ENCODE measurements at regions not wholly inside any gene's neighbourhood (a gene's known extent, or its start where the extent isn't known, plus 50 kb on each side); places are given as distances from the start of the nearest gene placed in this dataset.
"Not testable (repeated sequence)": the region's sequence is repeated elsewhere in the genome, so short reads cannot be mapped to it uniquely, and the experiment has no call there.

DNA sequence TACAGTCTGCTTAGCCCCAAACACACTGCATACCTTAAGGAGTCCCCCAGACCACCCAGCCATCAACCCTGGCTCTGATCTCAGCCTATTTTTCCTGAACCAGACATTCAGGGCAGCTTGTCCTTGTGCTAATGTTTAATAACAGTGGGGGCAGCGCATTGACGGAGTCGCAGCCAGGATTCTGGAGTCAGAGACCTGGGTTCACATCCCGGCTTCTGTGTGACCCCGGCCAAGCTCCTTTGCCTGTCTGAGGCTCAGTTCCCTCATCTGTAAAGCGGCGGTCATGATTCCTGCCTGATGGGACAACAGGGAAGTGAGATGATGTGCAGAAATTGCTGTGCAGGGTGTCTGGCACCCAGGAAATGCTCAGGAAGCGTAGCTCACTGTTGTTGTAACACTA lies 63.1 kb downstream of the MATN1 start:
- DNase-seq (ENCODE audit: low spot score), result no peak

GRCh38 chr1:30659702-30660101 lies 63.7 kb downstream of the MATN1 start:
- DNase-seq (ENCODE audit: low spot score), result no peak

- DNase-seq (ENCODE audit: low spot score), result not testable (repeated sequence)
Observed at GRCh38 chr1:30658375-30658774, 65.0 kb downstream of the MATN1 start.

DNA sequence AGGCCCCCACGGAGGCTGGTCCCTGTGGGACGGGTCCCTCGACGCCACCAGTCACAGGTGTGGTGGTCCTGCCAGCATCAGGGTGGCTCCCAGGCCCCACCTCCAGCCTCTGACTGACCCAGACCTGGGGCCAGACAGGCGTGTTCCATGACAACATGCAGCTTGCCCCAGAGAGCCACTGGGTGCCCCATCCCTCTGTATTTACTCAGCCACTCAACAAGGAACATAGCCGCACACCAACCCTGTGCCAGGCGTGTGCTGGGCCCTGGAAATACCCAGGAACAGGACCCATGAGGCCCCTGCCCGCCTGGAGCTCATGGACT lies 65.4 kb downstream of the MATN1 start:
- DNase-seq (ENCODE audit: low spot score), result no peak

DNA sequence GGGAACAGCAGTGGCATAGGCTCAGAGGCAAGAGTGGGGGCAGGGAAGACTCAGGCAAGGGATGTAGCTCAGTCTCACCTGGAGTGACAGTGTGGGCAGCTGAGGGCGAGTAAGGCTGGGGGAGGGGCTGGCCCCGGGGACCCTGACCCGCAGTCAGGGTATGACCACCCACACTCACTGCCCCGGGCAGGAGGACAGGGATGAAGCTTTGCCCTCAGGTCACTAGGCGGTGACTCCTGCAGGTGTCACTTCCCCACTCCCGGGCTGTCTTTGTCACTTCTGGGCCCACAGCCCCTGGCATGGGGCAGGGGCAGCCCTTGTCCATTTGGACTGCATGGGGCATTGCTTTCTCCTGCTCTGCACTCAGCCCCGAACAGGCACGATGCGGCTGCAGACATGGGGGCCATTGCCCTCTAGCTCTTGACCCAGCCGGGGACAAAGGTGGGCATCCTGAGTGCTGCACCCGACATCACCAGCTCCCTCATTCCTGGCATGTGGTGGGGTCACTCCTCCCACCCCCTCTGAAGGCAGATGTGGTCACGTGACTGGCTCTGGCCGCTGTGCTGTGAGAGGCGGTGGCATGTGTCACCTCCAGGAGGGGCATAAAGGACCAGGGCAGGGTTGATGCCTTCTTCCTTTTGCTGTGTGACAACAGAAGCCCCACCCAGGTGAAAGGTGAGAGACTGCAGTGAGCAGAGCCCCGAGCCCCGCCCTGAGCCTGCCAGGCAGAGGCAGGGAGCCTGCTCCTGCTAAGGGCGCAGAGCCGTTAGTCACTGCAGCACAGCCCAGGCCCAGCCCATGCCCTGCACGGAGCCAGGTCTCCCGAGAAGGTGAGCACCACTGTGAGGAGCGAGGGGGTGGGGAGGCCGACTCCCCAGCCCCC lies 66.0 kb downstream of the MATN1 start:
- no peak for DNase-seq (ENCODE audit: low spot score)

DNA sequence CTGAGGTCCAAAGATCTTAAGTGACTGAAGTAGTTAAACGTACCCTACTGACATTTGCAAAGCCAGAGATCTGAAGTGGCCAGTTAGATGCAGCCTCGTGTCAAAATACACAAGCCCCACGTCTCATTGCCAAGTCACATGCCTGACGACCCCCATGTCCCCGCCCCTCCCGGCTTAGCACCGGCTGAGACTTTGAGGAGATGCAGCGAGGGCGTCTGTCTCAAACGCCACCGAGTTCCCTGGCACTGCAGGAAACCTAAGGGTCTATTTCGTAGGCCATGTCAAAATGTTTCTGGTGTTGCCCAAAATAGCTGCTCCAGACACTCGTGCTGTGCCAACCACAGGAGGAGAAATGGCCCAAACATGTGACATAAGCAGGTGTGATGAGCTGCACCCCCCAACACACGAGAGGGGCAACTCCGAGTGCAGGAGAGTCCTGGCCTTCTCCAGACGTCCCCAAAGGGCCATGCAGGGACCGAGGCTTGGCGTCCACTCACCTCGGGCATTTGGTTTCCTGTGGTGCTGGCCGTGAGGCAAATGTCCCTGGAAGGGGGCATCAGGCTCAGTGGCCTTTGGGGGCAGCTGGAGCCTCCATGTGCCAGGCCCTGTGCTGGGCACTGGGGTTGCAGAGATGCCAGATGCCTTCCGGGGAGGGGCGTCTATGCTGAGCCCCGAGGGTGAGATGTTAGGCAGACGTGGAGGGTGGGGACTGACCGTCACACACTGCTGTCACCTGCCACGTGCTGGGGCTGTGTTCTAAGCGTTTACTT lies 67.0 kb downstream of the MATN1 start:
- no peak for DNase-seq (ENCODE audit: low spot score)

- no peak for DNase-seq (ENCODE audit: low spot score)
Observed at GRCh38 chr1:30655672-30656071, 67.7 kb downstream of the MATN1 start.

GRCh38 chr1:30654188-30654587 lies 69.2 kb downstream of the MATN1 start:
- DNase-seq (ENCODE audit: low spot score), result no peak

DNA sequence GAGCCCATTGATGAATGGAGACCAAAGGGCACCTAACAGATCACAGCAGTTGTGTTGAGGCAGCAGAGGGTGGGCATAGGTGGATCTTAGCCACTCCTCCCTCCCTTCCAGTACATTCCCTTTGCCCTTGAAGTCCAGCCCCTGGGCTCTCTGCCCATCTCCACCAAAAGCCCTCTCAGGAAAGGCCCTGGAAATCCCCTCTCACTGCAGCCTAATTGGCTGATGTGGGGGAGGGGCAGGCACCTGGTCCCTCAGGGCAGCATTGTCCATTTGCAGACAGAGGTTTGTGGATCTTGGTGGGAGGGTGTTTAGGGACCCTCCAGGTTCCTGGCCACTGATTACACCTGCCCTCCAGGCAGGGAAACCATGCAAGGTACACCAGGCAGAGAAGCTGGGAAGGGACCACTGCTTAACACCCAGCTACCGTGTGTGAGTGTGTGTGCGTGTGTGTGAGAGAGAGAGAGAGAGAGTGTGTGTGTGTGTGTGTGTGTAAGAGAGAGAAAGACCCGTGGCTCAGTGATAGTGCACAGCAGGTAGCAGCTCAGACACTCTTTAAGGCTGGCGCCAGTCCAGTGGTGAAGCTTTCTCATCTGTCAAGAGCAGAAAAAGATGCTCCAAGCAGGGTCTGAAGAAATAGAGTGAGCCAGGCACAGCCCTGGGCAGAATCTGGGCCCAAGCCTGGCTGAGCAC lies 71.1 kb downstream of the MATN1 start:
- no peak for DNase-seq (ENCODE audit: low spot score)

- not testable (repeated sequence) for DNase-seq (ENCODE audit: low spot score)
Observed at GRCh38 chr1:30651395-30651794, 72.0 kb downstream of the MATN1 start.

- no peak for DNase-seq (ENCODE audit: low spot score)
Observed at GRCh38 chr1:30650968-30651320, 72.4 kb downstream of the MATN1 start.

DNA sequence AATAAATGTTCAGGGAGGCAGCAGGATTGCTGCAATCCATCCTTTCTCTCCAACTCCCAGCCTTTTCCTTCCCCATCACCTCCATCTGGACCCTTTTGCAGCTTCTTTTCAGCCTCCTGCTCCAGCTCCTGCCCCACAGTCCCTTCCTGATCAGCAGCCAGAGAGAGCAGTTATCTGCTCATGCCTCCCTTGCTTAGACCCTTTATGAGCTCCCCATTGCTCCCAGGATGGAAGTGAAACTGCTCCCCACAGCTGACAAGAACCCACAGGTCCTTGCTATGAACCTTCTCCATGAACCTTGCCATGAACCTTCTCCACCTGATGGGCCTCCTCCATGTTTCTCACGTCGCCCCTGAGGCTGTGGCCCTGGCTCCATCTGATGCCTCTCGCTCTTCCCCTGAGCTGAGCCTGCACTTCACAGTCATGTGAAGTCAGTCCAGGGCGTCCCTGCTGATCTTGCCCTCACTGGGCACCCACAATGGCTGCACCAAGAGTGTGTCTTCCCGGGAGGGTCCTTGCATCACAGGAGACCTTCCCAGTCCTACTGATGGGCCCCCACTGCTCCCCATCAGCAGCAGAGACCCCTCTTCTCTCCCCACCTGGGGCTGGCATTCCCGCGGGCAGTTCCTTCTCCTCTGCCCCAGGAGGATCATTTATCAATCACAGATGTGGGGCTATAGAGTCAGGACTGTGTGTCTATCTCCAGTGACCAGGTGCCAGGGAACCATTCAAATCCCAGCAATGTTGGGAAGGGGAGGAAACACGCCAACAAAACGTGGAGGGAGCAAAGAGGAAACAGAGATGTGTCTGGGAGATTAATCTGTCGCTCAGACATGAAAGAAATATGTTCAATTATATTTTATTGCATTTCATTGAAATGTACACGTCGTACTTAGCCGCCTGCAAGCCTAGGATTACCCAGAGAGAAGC lies 73.1 kb downstream of the MATN1 start:
- no peak for DNase-seq (ENCODE audit: low spot score)

GRCh38 chr1:30649321-30649991 lies 73.9 kb downstream of the MATN1 start:
- no peak for DNase-seq (ENCODE audit: low spot score)

DNA sequence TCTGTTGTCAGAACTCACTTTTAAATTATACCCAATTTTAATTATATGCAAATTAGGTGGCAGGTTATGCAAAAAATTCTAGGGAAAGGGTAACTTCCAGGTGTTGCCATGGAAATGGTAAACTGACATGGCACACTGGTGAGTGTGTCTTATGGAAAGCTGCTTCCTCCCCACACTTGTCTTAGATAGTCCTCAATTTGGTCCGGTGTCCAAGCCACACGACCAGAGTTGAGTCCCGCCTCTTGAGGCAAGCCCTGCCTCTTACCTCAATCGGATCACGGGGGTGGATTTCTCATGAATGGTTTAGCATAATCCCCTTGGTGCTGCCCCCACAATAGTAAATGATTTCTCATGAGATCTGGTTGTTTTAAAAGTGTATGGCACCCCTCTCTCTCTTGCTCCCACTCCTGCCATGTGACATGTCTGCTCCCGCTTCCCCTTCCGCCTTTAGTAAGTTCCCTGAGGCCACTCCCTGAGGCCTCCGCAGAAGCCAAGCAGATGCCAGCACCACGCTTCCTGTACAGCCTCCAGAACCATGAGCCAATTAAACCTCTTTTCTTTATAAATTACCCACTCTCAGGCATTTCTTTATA lies 74.9 kb downstream of the MATN1 start:
- no peak for DNase-seq (ENCODE audit: low spot score)

DNA sequence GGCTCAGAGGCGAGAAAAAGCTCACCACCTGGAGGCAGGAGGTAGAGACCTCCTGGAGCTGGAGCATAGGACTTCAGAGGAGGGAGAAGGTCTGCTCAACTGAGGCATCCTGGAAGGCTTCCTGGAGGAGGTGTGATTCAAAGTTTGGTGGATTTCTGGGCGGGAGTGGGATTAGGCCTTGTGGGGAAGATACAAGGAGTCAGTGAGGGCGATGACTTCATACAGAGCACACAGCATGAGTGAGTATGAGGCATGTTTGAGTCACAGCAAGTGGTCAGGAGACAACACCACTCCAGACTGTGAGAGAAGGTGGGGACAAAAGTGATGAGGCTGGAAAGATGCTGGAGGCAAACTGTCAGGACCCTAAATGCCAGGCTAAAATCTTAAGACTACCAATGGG lies 77.6 kb downstream of the MATN1 start:
- DNase-seq (ENCODE audit: low spot score), result no peak

DNA sequence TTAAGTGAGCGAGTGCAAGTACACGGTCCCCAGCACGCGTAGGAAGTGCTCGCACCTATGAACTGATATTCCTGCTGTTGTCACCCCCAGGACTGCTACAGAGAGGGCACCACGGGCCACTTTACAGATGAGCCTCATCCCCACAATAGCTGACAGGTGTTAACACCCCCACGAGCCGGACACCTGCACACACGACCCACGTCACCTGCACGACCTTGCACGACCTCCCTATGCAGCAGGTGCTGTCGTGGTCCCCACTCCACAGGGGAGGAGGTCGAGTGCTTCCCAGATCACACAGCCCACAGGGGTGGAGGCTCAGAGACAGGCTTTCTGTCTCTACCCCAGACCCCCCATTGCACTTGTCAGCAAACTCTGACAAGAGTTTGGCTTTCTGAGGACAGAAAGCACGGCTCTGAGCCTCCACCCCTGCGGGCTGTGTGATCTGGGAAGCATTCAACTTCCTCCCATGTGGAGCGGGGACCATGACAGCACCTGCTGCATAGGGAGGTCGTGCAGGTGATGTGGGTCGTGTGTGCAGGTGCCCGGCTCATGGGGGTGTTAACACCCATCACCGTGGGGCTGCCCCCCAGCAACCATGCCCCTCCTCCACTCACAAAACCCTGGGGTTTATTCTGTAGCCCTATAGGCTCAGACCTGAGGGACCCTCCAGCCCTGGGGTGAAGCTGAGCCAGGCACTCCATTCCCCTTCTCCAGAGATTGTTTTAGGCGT lies 80.8 kb downstream of the MATN1 start:
- no peak for DNase-seq (ENCODE audit: low spot score)

GRCh38 chr1:30641572-30642353 lies 81.6 kb downstream of the MATN1 start:
- no peak for DNase-seq (ENCODE audit: low spot score)

DNA sequence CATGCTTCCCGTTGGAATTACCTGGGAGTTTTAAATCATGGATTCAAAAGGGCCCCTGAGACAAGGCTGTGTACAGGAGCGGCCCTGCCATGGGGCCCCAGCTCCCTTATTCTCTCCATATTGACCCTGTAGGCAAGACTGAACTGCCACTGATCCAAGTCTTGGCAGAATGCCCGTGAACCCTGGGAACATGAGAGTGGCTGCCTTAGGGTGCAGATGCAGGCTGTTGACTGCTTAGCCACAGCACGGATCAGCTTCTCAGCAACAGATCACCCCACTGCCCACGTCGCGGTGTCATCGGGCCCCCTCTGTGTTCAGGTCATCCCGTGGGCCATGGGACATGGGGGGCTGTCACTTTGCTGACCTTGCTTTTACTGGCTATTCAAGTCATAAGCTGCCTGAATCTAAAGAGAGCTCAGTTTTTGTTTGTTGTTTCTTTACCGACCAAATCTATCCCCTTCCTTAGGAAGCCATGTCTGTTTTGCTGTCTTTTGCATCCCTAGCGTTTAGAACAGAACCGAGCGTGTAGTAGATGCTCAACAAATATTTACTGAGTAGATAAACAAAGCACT lies 83.4 kb downstream of the MATN1 start:
- DNase-seq (ENCODE audit: low spot score), result no peak

GRCh38 chr1:30638811-30639210 lies 84.6 kb downstream of the MATN1 start:
- no peak for DNase-seq (ENCODE audit: low spot score)

Data from activated CD4-positive, alpha-beta T cell treated with anti-CD3 and anti-CD28 coated beads, Interleukin-2, Interleukin-4, amounts not matched to agents 100 ng/mL and 50 ng/mL, durations not matched to agents 16 hours and 8 hours (primary cell).